ENCODE measurements at regions not wholly inside any gene's neighbourhood (a gene's known extent, or its start where the extent isn't known, plus 50 kb on each side); places are given as distances from the start of the nearest gene placed in this dataset.
A peak's percentile ranks its signal among the peaks of the same experiment; 100 is the strongest.

DNA sequence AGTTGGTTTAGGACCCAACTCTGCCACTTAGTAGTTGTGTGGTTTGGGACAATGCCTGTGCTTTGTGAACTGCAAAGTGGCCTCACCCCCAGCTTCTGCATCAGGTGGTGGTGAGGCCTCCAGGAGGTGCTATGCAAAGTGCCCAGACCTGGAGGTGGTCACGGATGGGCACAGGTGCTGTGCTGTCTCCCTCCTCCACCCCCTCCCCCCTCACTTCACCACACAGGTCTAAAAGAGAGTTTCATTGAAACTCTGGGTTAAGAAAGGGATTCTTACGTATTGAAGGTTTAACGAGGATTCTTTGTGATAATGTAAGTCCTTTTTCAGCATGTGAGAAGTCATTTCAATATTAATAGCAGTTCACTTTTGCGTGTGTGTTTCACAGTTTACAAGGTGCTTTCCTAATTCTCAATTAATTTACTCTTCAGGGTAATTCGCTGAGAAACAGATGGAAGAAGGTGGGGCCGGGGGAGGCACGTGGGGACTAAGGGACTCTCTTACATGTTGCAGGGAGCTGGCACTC lies 369.9 kb downstream of the LPIN1 start:
- TF ChIP-seq CTCF (IDR thresholded peaks at IDR 0.05; ENCODE audit: low read depth, low read length, poor library complexity, severe bottlenecking) (peak; percentile 38), EZH2phosphoT487 (IDR thresholded peaks at IDR 0.05; ENCODE audit: borderline replicate concordance, low read length) (no peak)
